SU-DHL-6 (cell line): ENCODE measurements at regions not wholly inside any gene's neighbourhood (a gene's known extent, or its start where the extent isn't known, plus 50 kb on each side); places are given as distances from the start of the nearest gene placed in this dataset.

Experiments
- H2AFZ ChIP-seq: fragments of 200-600 bp; sonication (generic); 2 replicates; pipeline ENCODE4 v1.6.1; 2014; ENCODE audit warnings: low read depth, mild to moderate bottlenecking, moderate library complexity, mixed read lengths, antibody characterized with exemption, low read length; ENCODE audit not compliant: severe bottlenecking
- H3F3A ChIP-seq: fragments of 200-600 bp; shearing (Covaris generic); 2 replicates; pipeline ENCODE4 v1.6.0; 2016; ENCODE audit warnings: antibody characterized with exemption, mild to moderate bottlenecking; ENCODE audit not compliant: insufficient read depth
- H3K27ac ChIP-seq: fragments of 200-600 bp; sonication (generic); 2 replicates; pipeline ENCODE4 v1.5.1; 2016; ENCODE audit warnings: low read depth, mild to moderate bottlenecking, low read length, moderate library complexity, mixed read lengths
- H3K27me3 ChIP-seq: fragments of 200-600 bp; sonication (generic), shearing (Covaris generic); 2 replicates; pipeline ENCODE4 v1.6.0; 2014; ENCODE audit warnings: mild to moderate bottlenecking, low read length
- H3K36me3 ChIP-seq: fragments of 200-600 bp; sonication (generic); 2 replicates; pipeline ENCODE4 v1.6.1; 2014; ENCODE audit warnings: mild to moderate bottlenecking, low read length, mixed read lengths
- H3K4me2 ChIP-seq: fragments of 300-600, 200-600 bp; shearing (Covaris generic), sonication (generic); 2 replicates; pipeline ENCODE4 v1.6.0; 2014; ENCODE audit warnings: low read length, low read depth, mild to moderate bottlenecking; ENCODE audit not compliant: poor library complexity, severe bottlenecking
- H3K4me3 ChIP-seq: fragments of 200-600 bp; sonication (generic); 2 replicates; pipeline ENCODE4 v1.5.1; 2014; ENCODE audit warnings: antibody characterized with exemption, low read length, mild to moderate bottlenecking, mixed read lengths; ENCODE audit not compliant: insufficient read depth, poor library complexity, severe bottlenecking
- H3K79me2 ChIP-seq: fragments of 200-600 bp; sonication (generic); 2 replicates; pipeline ENCODE4 v1.6.1; 2014; ENCODE audit warnings: mild to moderate bottlenecking, low read length, moderate library complexity; ENCODE audit not compliant: insufficient read depth
- H3K9ac ChIP-seq: fragments of 200-600 bp; sonication (generic); 2 replicates; pipeline ENCODE4 v1.7.0; 2014; ENCODE audit warnings: mild to moderate bottlenecking, low read length
- H3K9me2 ChIP-seq: fragments of 200-600 bp; sonication (generic); replicated peaks from 2 replicates; pipeline ENCODE4 v1.6.1; 2014; ENCODE audit warnings: low read length; ENCODE audit not compliant: insufficient read depth
- H3K9me3 ChIP-seq: fragments of 200-600 bp; sonication (generic); 2 replicates; pipeline ENCODE4 v1.6.1; 2014; ENCODE audit warnings: low read length, mixed read lengths; ENCODE audit not compliant: insufficient read depth
- H4K20me1 ChIP-seq: fragments of 200-600 bp; sonication (generic); 2 replicates; pipeline ENCODE4 v1.6.1; 2014; ENCODE audit warnings: low read depth, mild to moderate bottlenecking, antibody characterized with exemption, low read length, moderate library complexity, mixed read lengths
- CTCF ChIP-seq: fragments of 200-600 bp; sonication (generic); IDR thresholded peaks from one replicate; pipeline ENCODE4 v1.5.1; 2017; ENCODE audit warnings: antibody characterized with exemption, mild to moderate bottlenecking, low read length, moderate library complexity; ENCODE audit not compliant: insufficient read depth, poor library complexity, severe bottlenecking
- EZH2phosphoT487 ChIP-seq: fragments of 200-600 bp; sonication (generic), shearing (Covaris generic); conservative IDR thresholded peaks from 2 replicates; pipeline ENCODE4 v1.6.1; 2018; ENCODE audit warnings: mild to moderate bottlenecking, antibody characterized with exemption, low read length, moderate library complexity, mixed read lengths

- H3K9me3 ChIP-seq, result no peaks in the 10 kb centered on the region
- H3K9me2 ChIP-seq, result no peaks in the 10 kb centered on the region
- no peak overlapping the region for H3K4me2 ChIP-seq
- no peaks in the 10 kb centered on the region for H3K27me3 ChIP-seq
- H3K4me3 ChIP-seq, result no peak overlapping the region
- H3K79me2 ChIP-seq, result no peaks in the 10 kb centered on the region
- no peaks in the 10 kb centered on the region for H4K20me1 ChIP-seq
- no peaks in the 10 kb centered on the region for H3K36me3 ChIP-seq
- no peak for TF ChIP-seq CTCF
- TF ChIP-seq EZH2phosphoT487, result no peak
- H2AFZ ChIP-seq, result no peak overlapping the region
- H3F3A ChIP-seq, result no peaks in the 10 kb centered on the region
- no peak overlapping the region for H3K9ac ChIP-seq
- H3K27ac ChIP-seq, result no peak overlapping the region
Measured at GRCh38 chr9:29217966-29218365, 1644.7 kb upstream of the C9orf72 start.

- TF ChIP-seq EZH2phosphoT487 (no peak), CTCF (no peak)
- Histone ChIP-seq H3K9ac (no peak overlapping the region), H3K4me2 (no peak overlapping the region), H4K20me1 (no peaks in the 10 kb centered on the region), H3F3A (no peaks in the 10 kb centered on the region), H3K36me3 (no peaks in the 10 kb centered on the region), H3K9me3 (no peaks in the 10 kb centered on the region), H3K4me3 (no peak overlapping the region), H3K9me2 (no peaks in the 10 kb centered on the region), H3K27ac (no peak overlapping the region), H3K27me3 (no peaks in the 10 kb centered on the region), H3K79me2 (no peaks in the 10 kb centered on the region), H2AFZ (no peak overlapping the region)
Measured at GRCh38 chr9:29220596-29221251, 1647.4 kb upstream of the C9orf72 start.

GRCh38 chr9:29228558-29228957 lies 1655.3 kb upstream of the C9orf72 start:
- Histone ChIP-seq H2AFZ (no peak overlapping the region), H3K27me3 (no peaks in the 10 kb centered on the region)
- TF ChIP-seq EZH2phosphoT487 (no peak), CTCF (no peak)

More at GRCh38 chr9:29228558-29228957, 1655.3 kb upstream of the C9orf72 start:
- Histone ChIP-seq H3K27ac (no peak overlapping the region), H3K4me3 (no peak overlapping the region), H4K20me1 (no peaks in the 10 kb centered on the region), H3K9ac (no peak overlapping the region), H3K79me2 (no peaks in the 10 kb centered on the region), H3K4me2 (no peak overlapping the region), H3K9me2 (no peaks in the 10 kb centered on the region), H3K36me3 (no peaks in the 10 kb centered on the region), H3K9me3 (no peaks in the 10 kb centered on the region), H3F3A (no peaks in the 10 kb centered on the region)
